Stomach (tissue), 8 donors: ENCODE measurements at regions not wholly inside any gene's neighbourhood (a gene's known extent, or its start where the extent isn't known, plus 50 kb on each side); places are given as distances from the start of the nearest gene placed in this dataset.

Experiments used
- DNase-seq, 2 donors: peaks; one replicate each; pipeline versions ENCODE4 v3.0.0 to v3.0.0-alpha.2; 2013 to 2019
- H3K27ac ChIP-seq, 5 donors: fragments of 200-600 bp in 4 of 5; sonication (generic) in 4 of 5; one replicate each; pipeline ENCODE4 v1.5.1; 2013 to 2019; ENCODE audit warnings: mild to moderate bottlenecking in 1 of 5, moderate library complexity in 1 of 5
- H3K27me3 ChIP-seq, 3 donors: fragments of 200-600 bp; sonication (generic); one replicate each; pipeline ENCODE4 v1.5.1; 2017 to 2019; ENCODE audit warnings: mixed run types in 1 of 3
- H3K36me3 ChIP-seq, 4 donors: fragments of 200-600 bp; sonication (generic); 1 replicate in 3 of 4; 2 replicates in 1 of 4; pipeline ENCODE4 v1.5.1; 2016 to 2019
- H3K4me1 ChIP-seq, 4 donors: fragments of 200-600 bp; sonication (generic); one replicate each; pipeline ENCODE4 v1.5.1; 2016 to 2019
- H3K4me3 ChIP-seq, 4 donors: fragments of 200-600 bp; sonication (generic) in 3 of 4; one replicate each; pipeline ENCODE4 v1.5.1; 2016 to 2019; ENCODE audit warnings: mild to moderate bottlenecking in 1 of 4
- H3K9me3 ChIP-seq, 4 donors: fragments of 200-600 bp; sonication (generic); one replicate each; pipeline ENCODE4 v1.5.1; 2016 to 2019
- CTCF ChIP-seq, 7 experiments: fragments of 450-650 bp in 4 of 7; fragments of 200-600 bp in 3 of 7; sonication (generic) in 3 of 7; IDR thresholded peaks; one replicate each; pipeline ENCODE4 v1.5.1; 2016 to 2019; ENCODE audit warnings: antibody characterized with exemption in 7 of 7, control low read depth in 2 of 7, mild to moderate bottlenecking in 1 of 7
- EP300 ChIP-seq: sonication (generic); formaldehyde crosslinking; IDR thresholded peaks from one replicate; pipeline ENCODE4 v1.6.1; 2017; ENCODE audit warnings: antibody characterized with exemption
- POLR2A ChIP-seq, 4 donors: fragments of 450-650 bp; IDR thresholded peaks; one replicate each; pipeline ENCODE4 v1.6.1; 2016; ENCODE audit warnings: antibody characterized with exemption in 4 of 4, control low read depth in 2 of 4, mild to moderate bottlenecking in 1 of 4, moderate library complexity in 1 of 4
- POLR2AphosphoS5 ChIP-seq, 3 donors: sonication (generic); formaldehyde crosslinking; IDR thresholded peaks; one replicate each; pipeline ENCODE4 v1.6.1; 2016; ENCODE audit warnings: antibody characterized with exemption in 3 of 3
- WGBS, 5 donors: extraction: QIAGEN DNeasy Blood & Tissue Kit in 3 of 5; methylation state at CpG; one replicate each; pipeline versions ENCODE4 v1.1.5 to v1.1.7; 2013 to 2018; 5-methylcytosine and 5-hydroxymethylcytosine counted together
- intact Hi-C: fragments of 100-400 bp; cut with DNase I; formaldehyde crosslinking; loops from one replicate; pipeline ENCODE4 v1.15.1; 2023; ENCODE audit warnings: low total_unique reads
- donor health status: healthy with polysubstance abuse.
- donor health status: Bipolar disorder and iron deficiency.
- donor health status: healthy.

GRCh38 chr4:78720994-78721677 is 55.0 kb upstream of the BMP2K start:
- Histone ChIP-seq H3K4me1 (no peaks in the 10 kb centered on the region), H3K27ac (no peak overlapping the region), H3K27me3 (no peaks in the 10 kb centered on the region), H3K36me3 (no peaks in the 10 kb centered on the region), H3K9me3 (no peaks in the 10 kb centered on the region), H3K4me3 (no peak overlapping the region)
- no peak for TF ChIP-seq POLR2AphosphoS5 (IDR thresholded peaks at IDR 0.05)
- TF ChIP-seq EP300 = no peak
- TF ChIP-seq POLR2A (IDR thresholded peaks at IDR 0.05) = no peak
- TF ChIP-seq CTCF (IDR thresholded peaks at IDR 0.05) = no peak
- intact Hi-C loops = no loop called here
- 55 to 76% (median 66%) methylated on average over 10 of the region's 10 CpGs for WGBS, 5 donors
- DNase-seq = peak in 1 of 2 donors; percentile 63

- no peak for DNase-seq
- intact Hi-C loops = no loop called here
- no peak overlapping the region for H3K27ac ChIP-seq
Measured at GRCh38 chr4:78721747-78722146, 54.4 kb upstream of the BMP2K start.

GRCh38 chr4:78722320-78722719 is 53.8 kb upstream of the BMP2K start:
- 65 to 81% (median 74%) methylated on average over 5 of the region's 5 CpGs for WGBS, 5 donors
- H3K27ac ChIP-seq = no peak overlapping the region
- DNase-seq = no peak
- H3K4me3 ChIP-seq = no peak overlapping the region
- no peaks in the 10 kb centered on the region for H3K4me1 ChIP-seq
- H3K9me3 ChIP-seq = no peaks in the 10 kb centered on the region
- intact Hi-C loops = no loop called here
- no peaks in the 10 kb centered on the region for H3K36me3 ChIP-seq
- TF ChIP-seq EP300 (no peak), CTCF (IDR thresholded peaks at IDR 0.05) (no peak), POLR2AphosphoS5 (IDR thresholded peaks at IDR 0.05) (no peak), POLR2A (IDR thresholded peaks at IDR 0.05) (no peak)
- no peaks in the 10 kb centered on the region for H3K27me3 ChIP-seq

More at GRCh38 chr4:78721747-78722146, 54.4 kb upstream of the BMP2K start:
- TF ChIP-seq EP300 = no peak
- no peak for TF ChIP-seq POLR2A (IDR thresholded peaks at IDR 0.05)
- TF ChIP-seq POLR2AphosphoS5 (IDR thresholded peaks at IDR 0.05) = no peak
- no peak for TF ChIP-seq CTCF (IDR thresholded peaks at IDR 0.05)
- no peak overlapping the region for H3K4me3 ChIP-seq
- no peaks in the 10 kb centered on the region for H3K4me1 ChIP-seq
- no peaks in the 10 kb centered on the region for H3K36me3 ChIP-seq
- WGBS, 5 donors = 62 to 73% (median 67%) methylated on average over 4 of the region's 4 CpGs
- no peaks in the 10 kb centered on the region for H3K27me3 ChIP-seq
- H3K9me3 ChIP-seq = no peaks in the 10 kb centered on the region

GRCh38 chr4:78722878-78723277 is 53.3 kb upstream of the BMP2K start:
- H3K27me3 ChIP-seq = no peaks in the 10 kb centered on the region
- no peak for DNase-seq
- no peak overlapping the region for H3K4me3 ChIP-seq
- no peak overlapping the region for H3K27ac ChIP-seq
- intact Hi-C loops = no loop called here
- H3K4me1 ChIP-seq = no peaks in the 10 kb centered on the region
- H3K36me3 ChIP-seq = no peaks in the 10 kb centered on the region
- TF ChIP-seq POLR2A (IDR thresholded peaks at IDR 0.05) (no peak), POLR2AphosphoS5 (IDR thresholded peaks at IDR 0.05) (no peak), CTCF (IDR thresholded peaks at IDR 0.05) (no peak), EP300 (no peak)
- H3K9me3 ChIP-seq = no peaks in the 10 kb centered on the region
